Smooth muscle cell (in vitro differentiated cells): ENCODE measurements at regions not wholly inside any gene's neighbourhood (a gene's known extent, or its start where the extent isn't known, plus 50 kb on each side); places are given as distances from the start of the nearest gene placed in this dataset.

Source experiments
- DNase-seq: peaks from one replicate; lab custom pipeline; 2025; ENCODE audit not compliant: unreplicated experiment; lab: John Stamatoyannopoulos, UW
- H2AFZ ChIP-seq: fragments of 200-600 bp; sonication (generic); 2 replicates; pipeline ENCODE4 v1.6.0; 2016; ENCODE audit warnings: antibody characterized with exemption, low read depth, mild to moderate bottlenecking
- H3F3A ChIP-seq: fragments of 200-600 bp; sonication (generic); 2 replicates; pipeline ENCODE4 v1.6.0; 2017; ENCODE audit warnings: antibody characterized with exemption, low read depth
- H3K27ac ChIP-seq: fragments of 200-600 bp; sonication (generic); 2 replicates; pipeline ENCODE4 v1.5.1; 2016; ENCODE audit warnings: low read depth, mild to moderate bottlenecking
- H3K27me3 ChIP-seq: fragments of 200-600 bp; sonication (generic); 2 replicates; pipeline ENCODE4 v1.6.1; 2016; ENCODE audit warnings: low read depth, mild to moderate bottlenecking
- H3K36me3 ChIP-seq: fragments of 200-600 bp; sonication (generic); 2 replicates; pipeline ENCODE4 v1.5.1; 2016; ENCODE audit warnings: low read depth
- H3K4me1 ChIP-seq: fragments of 200-600 bp; sonication (generic); 2 replicates; pipeline ENCODE4 v1.5.1; 2016; ENCODE audit warnings: low read depth
- H3K4me2 ChIP-seq: fragments of 200-600 bp; sonication (generic); 2 replicates; pipeline ENCODE4 v1.6.0; 2016; ENCODE audit warnings: mild to moderate bottlenecking
- H3K4me3 ChIP-seq: fragments of 200-600 bp; sonication (generic); 2 replicates; pipeline ENCODE4 v1.5.1; 2016; ENCODE audit warnings: mild to moderate bottlenecking
- H3K79me2 ChIP-seq: fragments of 200-600 bp; sonication (generic); 2 replicates; pipeline ENCODE4 v1.6.0; 2016; ENCODE audit warnings: low read depth, mild to moderate bottlenecking
- H3K9ac ChIP-seq: fragments of 200-600 bp; sonication (generic); 2 replicates; pipeline ENCODE4 v1.6.0; 2016; ENCODE audit warnings: low read depth
- H3K9me3 ChIP-seq: fragments of 200-600 bp; sonication (generic); replicated peaks from 2 replicates; pipeline ENCODE4 v1.5.1; 2016; ENCODE audit warnings: low read depth
- H4K20me1 ChIP-seq: fragments of 200-600 bp; sonication (generic); 2 replicates; pipeline ENCODE4 v1.6.0; 2016; ENCODE audit warnings: low read depth
- CTCF ChIP-seq: fragments of 200-600 bp; sonication (generic); IDR thresholded peaks from 2 replicates; pipeline ENCODE4 v1.5.1; 2017; ENCODE audit warnings: borderline replicate concordance, mild to moderate bottlenecking, antibody characterized with exemption; ENCODE audit not compliant: insufficient read depth, poor library complexity, severe bottlenecking
- whole genome bisulfite sequencing: methylation state at CpG from one replicate; pipeline ENCODE4 v1.1.7; 2016; ENCODE audit warnings: low lambda C conversion rate; 5-methylcytosine and 5-hydroxymethylcytosine counted together

- DNase-seq: no peak
- Histone ChIP-seq H3K9me3 (no peaks in the 10 kb centered on the region), H3K27me3 (no peaks in the 10 kb centered on the region), H3F3A (no peaks in the 10 kb centered on the region), H3K27ac (no peak overlapping the region), H3K4me3 (no peak overlapping the region), H3K4me2 (no peak overlapping the region), H3K36me3 (no peaks in the 10 kb centered on the region), H3K4me1 (no peaks in the 10 kb centered on the region), H3K79me2 (no peaks in the 10 kb centered on the region), H4K20me1 (no peaks in the 10 kb centered on the region), H3K9ac (no peak overlapping the region), H2AFZ (no peak overlapping the region)
- 83% methylated on average over 4 of the region's 4 CpGs for WGBS
- no peak for TF ChIP-seq CTCF
These were observed 85.2 kb downstream of the MDH1 start for GRCh38 chr2:63673865-63674533.

- Histone ChIP-seq H3K4me2 (no peak overlapping the region), H3K9me3 (no peaks in the 10 kb centered on the region), H3K4me1 (no peaks in the 10 kb centered on the region), H2AFZ (no peak overlapping the region), H3K79me2 (no peaks in the 10 kb centered on the region), H3K4me3 (no peak overlapping the region), H3F3A (no peaks in the 10 kb centered on the region), H3K27me3 (no peaks in the 10 kb centered on the region), H3K36me3 (no peaks in the 10 kb centered on the region), H3K9ac (no peak overlapping the region), H4K20me1 (no peaks in the 10 kb centered on the region), H3K27ac (no peak overlapping the region)
- no peak for TF ChIP-seq CTCF
- DNase-seq: no peak
- WGBS: 100% methylated on average over 1 of the region's 1 CpG
These were observed 86.3 kb downstream of the MDH1 start for GRCh38 chr2:63675026-63675425.

GRCh38 chr2:63676135-63676534, 87.4 kb downstream of the MDH1 start:
- H3K79me2 ChIP-seq: no peaks in the 10 kb centered on the region
- no peak overlapping the region for H3K4me2 ChIP-seq
- 49% methylated on average over 2 of the region's 2 CpGs for WGBS
- no peak overlapping the region for H3K4me3 ChIP-seq
- H3K9ac ChIP-seq: no peak overlapping the region
- no peaks in the 10 kb centered on the region for H3K36me3 ChIP-seq
- H2AFZ ChIP-seq: peak overlapping the region; percentile 46
- H4K20me1 ChIP-seq: no peaks in the 10 kb centered on the region
- no peaks in the 10 kb centered on the region for H3K9me3 ChIP-seq
- no peaks in the 10 kb centered on the region for H3K4me1 ChIP-seq
- TF ChIP-seq CTCF: no peak
- H3K27me3 ChIP-seq: no peaks in the 10 kb centered on the region
- DNase-seq: no peak
- H3K27ac ChIP-seq: no peak overlapping the region
- no peaks in the 10 kb centered on the region for H3F3A ChIP-seq

GRCh38 chr2:63678085-63678484, 89.3 kb downstream of the MDH1 start:
- no peaks in the 10 kb centered on the region for H3K79me2 ChIP-seq
- no peak overlapping the region for H2AFZ ChIP-seq
- H3K4me1 ChIP-seq: no peaks in the 10 kb centered on the region
- H3K27ac ChIP-seq: no peak overlapping the region
- no peaks in the 10 kb centered on the region for H3K36me3 ChIP-seq
- TF ChIP-seq CTCF: no peak
- DNase-seq: no peak
- no peak overlapping the region for H3K4me2 ChIP-seq
- WGBS: 96% methylated on average over 2 of the region's 2 CpGs
- no peaks in the 10 kb centered on the region for H3K9me3 ChIP-seq
- H3K27me3 ChIP-seq: no peaks in the 10 kb centered on the region
- H3K4me3 ChIP-seq: no peak overlapping the region
- no peaks in the 10 kb centered on the region for H4K20me1 ChIP-seq
- no peak overlapping the region for H3K9ac ChIP-seq
- no peaks in the 10 kb centered on the region for H3F3A ChIP-seq
